Gastrocnemius medialis (tissue), 4 donors: ENCODE measurements at regions not wholly inside any gene's neighbourhood (a gene's known extent, or its start where the extent isn't known, plus 50 kb on each side); places are given as distances from the start of the nearest gene placed in this dataset.

ENCODE experiments used
- CTCF ChIP-seq, 5 experiments: fragments of 450-650 bp in 3 of 5; fragments of 200-600 bp in 2 of 5; sonication (generic) in 2 of 5; IDR thresholded peaks in 4 of 5; conservative IDR thresholded peaks in 1 of 5; 1 replicate in 4 of 5; 2 replicates in 1 of 5; pipeline ENCODE4 v1.5.1; 2016 to 2019; ENCODE audit warnings: antibody characterized with exemption in 5 of 5, mild to moderate bottlenecking in 3 of 5, moderate library complexity in 3 of 5
- POLR2A ChIP-seq, 2 donors: fragments of 450-650 bp; IDR thresholded peaks; one replicate each; pipeline ENCODE4 v1.6.1; 2017; ENCODE audit warnings: antibody characterized with exemption in 2 of 2, mild to moderate bottlenecking in 2 of 2, moderate library complexity in 2 of 2

- no peak for TF ChIP-seq CTCF (IDR thresholded peaks at IDR 0.05 in 4 of 5, conservative IDR thresholded peaks at IDR 0.05 in 1 of 5)
- TF ChIP-seq POLR2A (IDR thresholded peaks at IDR 0.05) = no peak
These were observed 163.3 kb upstream of the MBNL1 start for GRCh38 chr3:152105446-152105845.
